ENCODE measurements at regions not wholly inside any gene's neighbourhood (a gene's known extent, or its start where the extent isn't known, plus 50 kb on each side); places are given as distances from the start of the nearest gene placed in this dataset.

GRCh38 chr11:17157761-17158160, 50.0 kb downstream of the PIK3C2A start:
- no peaks in the 10 kb centered on the region; the same call in 1 of the 2 replicates for H3K9me2 ChIP-seq (replicated peaks; ENCODE audit: insufficient read depth, low read length)
- H3K36me3 ChIP-seq (ENCODE audit: insufficient read depth, low read length): peaks cover 27% of the 10 kb centered on the region; the same call in 1 of the 2 replicates
- H3K27ac ChIP-seq (ENCODE audit: low read length): no peak overlapping the region
- no peaks in the 10 kb centered on the region for H4K20me1 ChIP-seq (ENCODE audit: insufficient read depth, low read depth, low read length)
- H3K27me3 ChIP-seq (ENCODE audit: low read length): no peaks in the 10 kb centered on the region
- no peak for DNase-seq
- no peaks in the 10 kb centered on the region for H3K9me3 ChIP-seq (ENCODE audit: low read length)
- H3K4me3 ChIP-seq (ENCODE audit: low read length): no peak overlapping the region
- H3K4me2 ChIP-seq (ENCODE audit: low read depth, low read length, poor library complexity, severe bottlenecking): no peak overlapping the region
- no peak overlapping the region for H3K9ac ChIP-seq (ENCODE audit: low read length)
- peaks cover 20% of the 10 kb centered on the region for H3K4me1 ChIP-seq (ENCODE audit: low read length)
- no peak overlapping the region for H2AFZ ChIP-seq (ENCODE audit: low read length)
- H3K79me2 ChIP-seq (ENCODE audit: low read length): peaks cover 94% of the 10 kb centered on the region

GRCh38 chr11:17156283-17156682, 51.5 kb downstream of the PIK3C2A start:
- peaks cover 93% of the 10 kb centered on the region for H3K79me2 ChIP-seq (ENCODE audit: low read length)
- no peaks in the 10 kb centered on the region for H3K9me3 ChIP-seq (ENCODE audit: low read length)
- no peaks in the 10 kb centered on the region; the same call in 1 of the 2 replicates for H3K9me2 ChIP-seq (replicated peaks; ENCODE audit: insufficient read depth, low read length)

GRCh38 chr11:17154409-17155159, 53.2 kb downstream of the PIK3C2A start:
- Histone ChIP-seq H3K36me3 (ENCODE audit: insufficient read depth, low read length) (peaks cover 27% of the 10 kb centered on the region; the same call in 1 of the 2 replicates), H3K4me2 (ENCODE audit: low read depth, low read length, poor library complexity, severe bottlenecking) (no peak overlapping the region), H2AFZ (ENCODE audit: low read length) (no peak overlapping the region)

More at GRCh38 chr11:17156283-17156682, 51.5 kb downstream of the PIK3C2A start:
- DNase-seq: no peak
- Histone ChIP-seq H2AFZ (ENCODE audit: low read length) (no peak overlapping the region), H3K27me3 (ENCODE audit: low read length) (no peaks in the 10 kb centered on the region), H3K4me2 (ENCODE audit: low read depth, low read length, poor library complexity, severe bottlenecking) (no peak overlapping the region), H4K20me1 (ENCODE audit: insufficient read depth, low read depth, low read length) (no peaks in the 10 kb centered on the region), H3K27ac (ENCODE audit: low read length) (no peak overlapping the region; the same call in 1 of the 2 replicates), H3K9ac (ENCODE audit: low read length) (no peak overlapping the region), H3K36me3 (ENCODE audit: insufficient read depth, low read length) (peaks cover 27% of the 10 kb centered on the region; the same call in 1 of the 2 replicates), H3K4me1 (ENCODE audit: low read length) (peaks cover 13% of the 10 kb centered on the region; the same call in 1 of the 2 replicates), H3K4me3 (ENCODE audit: low read length) (no peak overlapping the region)

GRCh38 chr11:17153757-17154156, 54.0 kb downstream of the PIK3C2A start:
- Histone ChIP-seq H2AFZ (ENCODE audit: low read length) (no peak overlapping the region), H3K27ac (ENCODE audit: low read length) (no peak overlapping the region), H3K4me2 (ENCODE audit: low read depth, low read length, poor library complexity, severe bottlenecking) (no peak overlapping the region), H3K36me3 (ENCODE audit: insufficient read depth, low read length) (peaks cover 22% of the 10 kb centered on the region; the same call in 1 of the 2 replicates), H3K4me1 (ENCODE audit: low read length) (peaks cover 7% of the 10 kb centered on the region; the same call in 1 of the 2 replicates), H4K20me1 (ENCODE audit: insufficient read depth, low read depth, low read length) (no peaks in the 10 kb centered on the region), H3K79me2 (ENCODE audit: low read length) (peaks cover 88% of the 10 kb centered on the region), H3K9ac (ENCODE audit: low read length) (no peak overlapping the region), H3K27me3 (ENCODE audit: low read length) (no peaks in the 10 kb centered on the region), H3K9me2 (replicated peaks; ENCODE audit: insufficient read depth, low read length) (no peaks in the 10 kb centered on the region; the same call in 1 of the 2 replicates), H3K4me3 (ENCODE audit: low read length) (no peak overlapping the region), H3K9me3 (ENCODE audit: low read length) (no peaks in the 10 kb centered on the region)
- no peak for DNase-seq

More at GRCh38 chr11:17154409-17155159, 53.2 kb downstream of the PIK3C2A start:
- Histone ChIP-seq H3K27ac (ENCODE audit: low read length) (no peak overlapping the region), H3K4me3 (ENCODE audit: low read length) (no peak overlapping the region), H3K27me3 (ENCODE audit: low read length) (no peaks in the 10 kb centered on the region), H3K79me2 (ENCODE audit: low read length) (peaks cover 92% of the 10 kb centered on the region), H4K20me1 (ENCODE audit: insufficient read depth, low read depth, low read length) (no peaks in the 10 kb centered on the region), H3K4me1 (ENCODE audit: low read length) (peaks cover 7% of the 10 kb centered on the region; the same call in 1 of the 2 replicates), H3K9me2 (replicated peaks; ENCODE audit: insufficient read depth, low read length) (no peaks in the 10 kb centered on the region; the same call in 1 of the 2 replicates), H3K9ac (ENCODE audit: low read length) (no peak overlapping the region), H3K9me3 (ENCODE audit: low read length) (no peaks in the 10 kb centered on the region)
- no peak for DNase-seq

- no peak overlapping the region for H3K27ac ChIP-seq (ENCODE audit: low read length)
- H3K4me2 ChIP-seq (ENCODE audit: low read depth, low read length, poor library complexity, severe bottlenecking): no peak overlapping the region
- peaks cover 22% of the 10 kb centered on the region; the same call in 1 of the 2 replicates for H3K36me3 ChIP-seq (ENCODE audit: insufficient read depth, low read length)
- peaks cover 7% of the 10 kb centered on the region; the same call in 1 of the 2 replicates for H3K4me1 ChIP-seq (ENCODE audit: low read length)
- no peak overlapping the region for H3K4me3 ChIP-seq (ENCODE audit: low read length)
- peaks cover 76% of the 10 kb centered on the region for H3K79me2 ChIP-seq (ENCODE audit: low read length)
- H3K9ac ChIP-seq (ENCODE audit: low read length): no peak overlapping the region
- H3K27me3 ChIP-seq (ENCODE audit: low read length): no peaks in the 10 kb centered on the region
- no peaks in the 10 kb centered on the region for H3K9me3 ChIP-seq (ENCODE audit: low read length)
- H4K20me1 ChIP-seq (ENCODE audit: insufficient read depth, low read depth, low read length): no peaks in the 10 kb centered on the region
- no peaks in the 10 kb centered on the region; the same call in 1 of the 2 replicates for H3K9me2 ChIP-seq (replicated peaks; ENCODE audit: insufficient read depth, low read length)
- no peak overlapping the region for H2AFZ ChIP-seq (ENCODE audit: low read length)
- DNase-seq: no peak
These were observed 55.5 kb downstream of the PIK3C2A start for GRCh38 chr11:17152306-17152705.

GRCh38 chr11:17150521-17150920, 57.3 kb downstream of the PIK3C2A start:
- Histone ChIP-seq H3K4me1 (ENCODE audit: low read length) (peaks cover 7% of the 10 kb centered on the region; the same call in 1 of the 2 replicates), H3K27me3 (ENCODE audit: low read length) (no peaks in the 10 kb centered on the region), H3K36me3 (ENCODE audit: insufficient read depth, low read length) (peaks cover 26% of the 10 kb centered on the region; the same call in 1 of the 2 replicates), H3K79me2 (ENCODE audit: low read length) (peaks cover 60% of the 10 kb centered on the region), H3K27ac (ENCODE audit: low read length) (no peak overlapping the region), H3K4me2 (ENCODE audit: low read depth, low read length, poor library complexity, severe bottlenecking) (no peak overlapping the region), H2AFZ (ENCODE audit: low read length) (no peak overlapping the region), H3K9me3 (ENCODE audit: low read length) (no peaks in the 10 kb centered on the region), H4K20me1 (ENCODE audit: insufficient read depth, low read depth, low read length) (no peaks in the 10 kb centered on the region), H3K9me2 (replicated peaks; ENCODE audit: insufficient read depth, low read length) (no peaks in the 10 kb centered on the region; the same call in 1 of the 2 replicates), H3K9ac (ENCODE audit: low read length) (no peak overlapping the region), H3K4me3 (ENCODE audit: low read length) (no peak overlapping the region)
- no peak for DNase-seq

- Histone ChIP-seq H3K4me3 (ENCODE audit: low read length) (no peak overlapping the region), H3K9ac (ENCODE audit: low read length) (no peak overlapping the region), H4K20me1 (ENCODE audit: insufficient read depth, low read depth, low read length) (no peaks in the 10 kb centered on the region), H3K79me2 (ENCODE audit: low read length) (peaks cover 46% of the 10 kb centered on the region), H2AFZ (ENCODE audit: low read length) (no peak overlapping the region), H3K27ac (ENCODE audit: low read length) (no peak overlapping the region), H3K4me1 (ENCODE audit: low read length) (no peaks in the 10 kb centered on the region), H3K9me2 (replicated peaks; ENCODE audit: insufficient read depth, low read length) (no peaks in the 10 kb centered on the region), H3K9me3 (ENCODE audit: low read length) (no peaks in the 10 kb centered on the region), H3K27me3 (ENCODE audit: low read length) (no peaks in the 10 kb centered on the region), H3K36me3 (ENCODE audit: insufficient read depth, low read length) (peaks cover 10% of the 10 kb centered on the region; the same call in 1 of the 2 replicates), H3K4me2 (ENCODE audit: low read depth, low read length, poor library complexity, severe bottlenecking) (no peak overlapping the region)
- no peak for DNase-seq
These were observed 59.2 kb downstream of the PIK3C2A start for GRCh38 chr11:17148536-17148935.

- Histone ChIP-seq H3K4me3 (ENCODE audit: low read length) (no peak overlapping the region), H2AFZ (ENCODE audit: low read length) (no peak overlapping the region), H3K9ac (ENCODE audit: low read length) (no peak overlapping the region), H4K20me1 (ENCODE audit: insufficient read depth, low read depth, low read length) (no peaks in the 10 kb centered on the region), H3K9me2 (replicated peaks; ENCODE audit: insufficient read depth, low read length) (no peaks in the 10 kb centered on the region), H3K36me3 (ENCODE audit: insufficient read depth, low read length) (peaks cover 14% of the 10 kb centered on the region; the same call in 1 of the 2 replicates), H3K79me2 (ENCODE audit: low read length) (peaks cover 22% of the 10 kb centered on the region), H3K27me3 (ENCODE audit: low read length) (no peaks in the 10 kb centered on the region), H3K4me1 (ENCODE audit: low read length) (no peaks in the 10 kb centered on the region), H3K9me3 (ENCODE audit: low read length) (no peaks in the 10 kb centered on the region), H3K4me2 (ENCODE audit: low read depth, low read length, poor library complexity, severe bottlenecking) (no peak overlapping the region), H3K27ac (ENCODE audit: low read length) (no peak overlapping the region)
- DNase-seq: no peak
These were observed 61.8 kb downstream of the PIK3C2A start for GRCh38 chr11:17145972-17146371.

Measured in Karpas-422 (cell line).